GM23248 (cell line): ENCODE measurements at regions not wholly inside any gene's neighbourhood (a gene's known extent, or its start where the extent isn't known, plus 50 kb on each side); places are given as distances from the start of the nearest gene placed in this dataset.
"Not testable (repeated sequence)": the region's sequence is repeated elsewhere in the genome, so short reads cannot be mapped to it uniquely, and the experiment has no call there.

ENCODE experiments used
- EZH2 ChIP-seq: fragments of 200-600 bp; sonication (generic); IDR thresholded peaks from 2 replicates; pipeline ENCODE4 v1.6.1; 2018; ENCODE audit warnings: antibody characterized with exemption, mild to moderate bottlenecking; ENCODE audit not compliant: insufficient read depth, poor library complexity, severe bottlenecking
- EZH2phosphoT487 ChIP-seq: fragments of 200-600 bp; sonication (generic); IDR thresholded peaks from 2 replicates; pipeline ENCODE4 v1.6.1; 2018; ENCODE audit warnings: antibody characterized with exemption, moderate library complexity, mild to moderate bottlenecking, low read depth; ENCODE audit not compliant: insufficient read depth

- not testable (repeated sequence) for TF ChIP-seq EZH2, EZH2phosphoT487
Measured at GRCh38 chr3:74825404-74825803, 210.9 kb upstream of the CNTN3 start.
